ENCODE measurements at regions not wholly inside any gene's neighbourhood (a gene's known extent, or its start where the extent isn't known, plus 50 kb on each side); places are given as distances from the start of the nearest gene placed in this dataset.

DNA sequence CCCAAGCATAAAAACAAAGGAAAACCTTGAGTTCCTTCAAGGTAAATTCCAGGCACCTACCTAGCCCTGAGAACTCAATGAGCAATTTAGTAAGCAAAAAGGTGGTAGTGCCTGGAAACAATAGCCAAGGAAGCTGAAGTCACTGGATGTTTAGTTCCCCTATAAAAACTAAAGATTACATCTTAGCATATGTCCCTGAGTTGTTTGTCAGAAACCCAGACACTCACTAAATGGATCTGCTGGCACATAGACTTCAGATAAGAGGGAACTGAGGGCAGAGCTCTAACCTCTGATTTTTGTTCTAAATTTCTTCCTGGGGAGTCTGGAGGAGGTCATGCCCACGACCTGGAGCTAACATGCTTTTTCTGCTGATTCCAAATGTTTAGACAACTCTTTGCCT lies 532.8 kb upstream of the SALL1 start:
- ATAC-seq (ENCODE audit: insufficient number of reproducible peaks, low FRiP score, low read depth), result no peak
- TF ChIP-seq, protein P1, sequence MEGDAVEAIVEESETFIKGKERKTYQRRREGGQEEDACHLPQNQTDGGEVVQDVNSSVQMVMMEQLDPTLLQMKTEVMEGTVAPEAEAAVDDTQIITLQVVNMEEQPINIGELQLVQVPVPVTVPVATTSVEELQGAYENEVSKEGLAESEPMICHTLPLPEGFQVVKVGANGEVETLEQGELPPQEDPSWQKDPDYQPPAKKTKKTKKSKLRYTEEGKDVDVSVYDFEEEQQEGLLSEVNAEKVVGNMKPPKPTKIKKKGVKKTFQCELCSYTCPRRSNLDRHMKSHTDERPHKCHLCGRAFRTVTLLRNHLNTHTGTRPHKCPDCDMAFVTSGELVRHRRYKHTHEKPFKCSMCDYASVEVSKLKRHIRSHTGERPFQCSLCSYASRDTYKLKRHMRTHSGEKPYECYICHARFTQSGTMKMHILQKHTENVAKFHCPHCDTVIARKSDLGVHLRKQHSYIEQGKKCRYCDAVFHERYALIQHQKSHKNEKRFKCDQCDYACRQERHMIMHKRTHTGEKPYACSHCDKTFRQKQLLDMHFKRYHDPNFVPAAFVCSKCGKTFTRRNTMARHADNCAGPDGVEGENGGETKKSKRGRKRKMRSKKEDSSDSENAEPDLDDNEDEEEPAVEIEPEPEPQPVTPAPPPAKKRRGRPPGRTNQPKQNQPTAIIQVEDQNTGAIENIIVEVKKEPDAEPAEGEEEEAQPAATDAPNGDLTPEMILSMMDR (IDR thresholded peaks at IDR 0.05), result no peak
- Histone ChIP-seq H3K27ac (no peak overlapping the region), H3K4me1 (ENCODE audit: control insufficient read depth in 1 of 2, low read depth in 2 of 2) (no peaks in the 10 kb centered on the region), H3K9me3 (no peaks in the 10 kb centered on the region), H3K27me3 (replicated peaks; ENCODE audit: insufficient read depth) (no peaks in the 10 kb centered on the region), H3K4me3 (no peak overlapping the region), H3K36me3 (no peaks in the 10 kb centered on the region)
- no peak for DNase-seq (ENCODE audit: low spot score)

DNA sequence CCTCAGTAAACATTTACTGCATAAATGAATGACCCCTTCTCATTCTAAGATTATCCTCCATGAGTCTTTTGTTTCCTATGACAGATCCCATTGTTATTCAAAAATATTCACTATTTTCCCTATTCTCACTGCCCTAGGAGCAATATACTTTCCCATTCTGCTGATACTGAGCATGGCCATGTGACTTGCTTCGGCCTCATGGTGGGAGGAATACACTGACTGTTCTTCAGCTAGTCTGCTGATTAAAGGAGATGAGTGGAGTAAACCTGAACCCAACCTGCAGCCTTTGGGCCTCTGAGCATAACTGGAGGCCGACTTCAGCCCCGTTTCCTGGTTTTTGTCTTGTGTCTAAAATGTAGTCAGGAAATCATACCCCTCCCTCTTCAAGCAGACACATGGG lies 531.8 kb upstream of the SALL1 start:
- Histone ChIP-seq H3K4me3 (no peak overlapping the region), H3K27ac (no peak overlapping the region), H3K4me1 (ENCODE audit: control insufficient read depth in 1 of 2, low read depth in 2 of 2) (no peaks in the 10 kb centered on the region), H3K36me3 (no peaks in the 10 kb centered on the region), H3K27me3 (replicated peaks; ENCODE audit: insufficient read depth) (no peaks in the 10 kb centered on the region), H3K9me3 (no peaks in the 10 kb centered on the region)
- DNase-seq (ENCODE audit: low spot score), result no peak
- ATAC-seq (ENCODE audit: insufficient number of reproducible peaks, low FRiP score, low read depth), result no peak
- TF ChIP-seq, protein P1 (IDR thresholded peaks at IDR 0.05), result no peak

DNA sequence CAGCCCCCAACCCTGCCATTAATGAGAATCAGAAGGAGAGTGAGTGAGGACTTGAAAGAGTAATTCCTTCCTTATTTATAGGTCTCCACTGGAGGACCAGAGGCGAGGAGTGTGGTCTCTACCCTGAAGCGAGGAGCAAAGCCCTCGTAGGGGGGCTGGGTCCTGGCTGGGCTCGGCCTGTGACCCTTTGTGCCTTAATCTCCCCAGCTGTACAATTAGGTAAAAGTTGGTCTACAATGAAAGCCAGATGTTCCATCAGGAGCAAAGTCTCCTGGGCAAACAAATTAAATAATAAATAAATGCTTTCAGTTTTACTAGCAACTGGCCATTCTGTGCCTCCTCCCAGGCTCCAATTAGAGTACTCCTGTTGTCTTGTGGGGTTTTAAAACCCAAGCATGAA lies 523.5 kb upstream of the SALL1 start:
- no peak for ATAC-seq (ENCODE audit: insufficient number of reproducible peaks, low FRiP score, low read depth)
- Histone ChIP-seq H3K4me3 (no peak overlapping the region), H3K27ac (no peak overlapping the region), H3K27me3 (replicated peaks; ENCODE audit: insufficient read depth) (no peaks in the 10 kb centered on the region), H3K4me1 (ENCODE audit: control insufficient read depth in 1 of 2, low read depth in 2 of 2) (no peaks in the 10 kb centered on the region), H3K9me3 (no peaks in the 10 kb centered on the region), H3K36me3 (no peaks in the 10 kb centered on the region)
- TF ChIP-seq, protein P1 (IDR thresholded peaks at IDR 0.05), result no peak
- DNase-seq (ENCODE audit: low spot score), result no peak

DNA sequence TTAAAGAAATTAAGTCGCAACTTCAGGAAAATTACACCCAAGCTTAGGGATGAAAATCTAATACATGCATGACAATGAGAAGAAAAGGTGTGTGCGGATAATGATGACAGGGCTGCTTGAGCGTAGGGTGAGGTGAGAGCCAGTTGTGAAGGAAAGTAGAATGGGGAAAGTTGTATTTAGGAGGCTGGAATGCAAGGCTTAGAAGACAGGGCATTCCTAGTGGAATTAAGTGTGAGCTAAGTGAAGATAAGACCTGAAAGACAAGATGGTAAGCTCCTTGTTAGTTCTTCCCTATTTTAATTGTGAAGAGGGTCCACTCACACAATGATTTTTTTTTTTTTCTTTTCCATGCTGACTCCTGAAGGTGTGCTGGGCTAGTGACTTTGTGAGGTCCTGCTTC lies 519.5 kb upstream of the SALL1 start:
- Histone ChIP-seq H3K27ac (no peak overlapping the region), H3K27me3 (replicated peaks; ENCODE audit: insufficient read depth) (no peaks in the 10 kb centered on the region), H3K4me3 (no peak overlapping the region), H3K9me3 (no peaks in the 10 kb centered on the region), H3K4me1 (ENCODE audit: control insufficient read depth in 1 of 2, low read depth in 2 of 2) (no peaks in the 10 kb centered on the region), H3K36me3 (no peaks in the 10 kb centered on the region)
- DNase-seq (ENCODE audit: low spot score), result no peak
- TF ChIP-seq, protein P1 (IDR thresholded peaks at IDR 0.05), result no peak
- no peak for ATAC-seq (ENCODE audit: insufficient number of reproducible peaks, low FRiP score, low read depth)

DNA sequence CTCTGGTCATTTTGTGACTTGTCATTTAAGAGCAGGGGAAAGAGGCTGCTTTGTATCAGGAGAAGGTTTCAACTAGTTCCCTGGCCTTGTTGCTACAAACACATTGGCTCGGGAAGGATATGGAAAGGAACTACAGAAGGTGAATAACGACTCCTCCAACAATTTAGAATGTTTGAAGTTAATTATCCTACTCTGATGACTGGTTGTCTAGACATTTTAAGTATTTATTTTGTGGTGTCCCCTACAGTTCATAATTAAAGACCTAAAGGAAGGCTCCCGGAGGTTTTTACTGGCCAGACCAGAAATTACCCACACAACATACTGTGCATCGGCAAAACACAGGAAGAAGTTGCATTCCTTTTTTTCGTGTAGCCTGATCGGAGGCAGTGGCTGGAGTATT lies 515.8 kb upstream of the SALL1 start:
- no peak overlapping the region for H3K4me3 ChIP-seq
- DNase-seq (ENCODE audit: low spot score) (no peak), ATAC-seq (ENCODE audit: insufficient number of reproducible peaks, low FRiP score, low read depth) (no peak)
- H3K9me3 ChIP-seq, result no peaks in the 10 kb centered on the region
- no peaks in the 10 kb centered on the region for H3K27me3 ChIP-seq (replicated peaks; ENCODE audit: insufficient read depth)
- H3K27ac ChIP-seq, result no peak overlapping the region
- TF ChIP-seq, protein P1 (IDR thresholded peaks at IDR 0.05), result no peak
- H3K4me1 ChIP-seq (ENCODE audit: control insufficient read depth in 1 of 2, low read depth in 2 of 2), result no peaks in the 10 kb centered on the region
- H3K36me3 ChIP-seq, result no peaks in the 10 kb centered on the region

Data from thoracic aorta (tissue), 2 donors.